Esophagus muscularis mucosa (tissue), 4 donors: ENCODE measurements at regions not wholly inside any gene's neighbourhood (a gene's known extent, or its start where the extent isn't known, plus 50 kb on each side); places are given as distances from the start of the nearest gene placed in this dataset.

Source experiments
- DNase-seq: peaks from one replicate; pipeline ENCODE4 v3.0.0-alpha.2; 2017; ENCODE audit errors: extremely low spot score
- H3K27ac ChIP-seq, 4 donors: fragments of 200-600 bp; sonication (generic); replicated peaks in 1 of 4; 1 replicate in 3 of 4; 2 replicates in 1 of 4; pipeline ENCODE4 v1.5.1; 2016 to 2019; ENCODE audit warnings: mild to moderate bottlenecking in 1 of 4
- H3K27me3 ChIP-seq, 4 donors: fragments of 200-600 bp; sonication (generic); one replicate each; pipeline versions ENCODE4 v1.5.1 to v1.6.0; 2016 to 2019
- H3K36me3 ChIP-seq, 4 donors: fragments of 200-600 bp; sonication (generic); one replicate each; pipeline ENCODE4 v1.5.1; 2016 to 2019
- H3K4me1 ChIP-seq, 4 donors: fragments of 200-600 bp; sonication (generic); one replicate each; pipeline ENCODE4 v1.5.1; 2016 to 2019
- H3K4me3 ChIP-seq, 4 donors: fragments of 200-600 bp; sonication (generic); 1 replicate in 2 of 4; 2 replicates in 2 of 4; pipeline ENCODE4 v1.5.1; 2016 to 2019; ENCODE audit warnings: mild to moderate bottlenecking in 4 of 4, moderate library complexity in 1 of 4
- H3K9me3 ChIP-seq, 4 donors: fragments of 200-600 bp; sonication (generic); 1 replicate in 3 of 4; 2 replicates in 1 of 4; pipeline ENCODE4 v1.5.1; 2016 to 2019
- EP300 ChIP-seq: sonication (generic); formaldehyde crosslinking; IDR thresholded peaks from one replicate; pipeline ENCODE4 v1.6.1; 2017; ENCODE audit warnings: antibody characterized with exemption
- POLR2A ChIP-seq: fragments of 450-650 bp; IDR thresholded peaks from one replicate; pipeline ENCODE4 v1.6.1; 2017; ENCODE audit warnings: antibody characterized with exemption, moderate library complexity, mild to moderate bottlenecking, low read depth
- POLR2AphosphoS5 ChIP-seq, 2 donors: sonication (generic); formaldehyde crosslinking; IDR thresholded peaks; one replicate each; pipeline ENCODE4 v1.6.1; 2017; ENCODE audit warnings: antibody characterized with exemption in 2 of 2
- WGBS: methylation state at CpG from one replicate; pipeline ENCODE4 v1.1.5; 2018; 5-methylcytosine and 5-hydroxymethylcytosine counted together
- intact Hi-C: fragments of 100-400 bp; cut with DNase I; formaldehyde crosslinking; loops from one replicate; pipeline ENCODE4 v1.15.1; 2023
- TF ChIP-seq, protein P1 (sequence below), 3 experiments: fragments of 200-600 bp in 2 of 3; fragments of 450-650 bp in 1 of 3; sonication (generic) in 2 of 3; IDR thresholded peaks; one replicate each; pipeline ENCODE4 v1.5.1; 2017 to 2019; ENCODE audit warnings: antibody characterized with exemption in 3 of 3, mild to moderate bottlenecking in 2 of 3, moderate library complexity in 1 of 3

DNA sequence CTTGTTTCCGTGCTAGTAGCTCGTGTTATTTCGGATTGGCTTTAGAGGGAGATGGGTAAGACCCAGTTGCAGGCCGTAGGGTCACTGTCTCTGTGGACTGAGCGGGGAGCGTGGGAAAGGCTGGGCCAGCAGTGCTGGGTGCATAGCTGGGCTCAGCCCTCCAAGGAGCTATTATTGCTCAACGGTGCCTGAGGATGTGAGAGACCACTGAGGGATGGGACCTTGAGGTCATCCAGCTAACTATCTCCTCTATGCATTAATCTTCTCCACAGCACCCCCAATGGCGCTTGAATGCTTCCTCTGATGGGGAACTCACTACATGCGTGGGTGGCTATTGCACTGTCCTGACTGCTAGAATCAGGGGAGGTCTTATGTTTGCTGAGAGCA, 126.1 kb upstream of the FOXF1 start:
- Histone ChIP-seq H3K27ac (peak overlapping the region in 3 of 4 donors; percentile 48 to 50 (median 49)), H3K4me3 (no peak overlapping the region), H3K4me1 (peaks cover 0 to 14% (median 12%) of the 10 kb centered on the region in 4 donors), H3K9me3 (no peaks in the 10 kb centered on the region), H3K36me3 (no peaks in the 10 kb centered on the region), H3K27me3 (no peaks in the 10 kb centered on the region)
- TF ChIP-seq POLR2AphosphoS5 (IDR thresholded peaks at IDR 0.05) = no peak
- TF ChIP-seq POLR2A = no peak
- TF ChIP-seq EP300 = no peak
- TF ChIP-seq, protein P1, sequence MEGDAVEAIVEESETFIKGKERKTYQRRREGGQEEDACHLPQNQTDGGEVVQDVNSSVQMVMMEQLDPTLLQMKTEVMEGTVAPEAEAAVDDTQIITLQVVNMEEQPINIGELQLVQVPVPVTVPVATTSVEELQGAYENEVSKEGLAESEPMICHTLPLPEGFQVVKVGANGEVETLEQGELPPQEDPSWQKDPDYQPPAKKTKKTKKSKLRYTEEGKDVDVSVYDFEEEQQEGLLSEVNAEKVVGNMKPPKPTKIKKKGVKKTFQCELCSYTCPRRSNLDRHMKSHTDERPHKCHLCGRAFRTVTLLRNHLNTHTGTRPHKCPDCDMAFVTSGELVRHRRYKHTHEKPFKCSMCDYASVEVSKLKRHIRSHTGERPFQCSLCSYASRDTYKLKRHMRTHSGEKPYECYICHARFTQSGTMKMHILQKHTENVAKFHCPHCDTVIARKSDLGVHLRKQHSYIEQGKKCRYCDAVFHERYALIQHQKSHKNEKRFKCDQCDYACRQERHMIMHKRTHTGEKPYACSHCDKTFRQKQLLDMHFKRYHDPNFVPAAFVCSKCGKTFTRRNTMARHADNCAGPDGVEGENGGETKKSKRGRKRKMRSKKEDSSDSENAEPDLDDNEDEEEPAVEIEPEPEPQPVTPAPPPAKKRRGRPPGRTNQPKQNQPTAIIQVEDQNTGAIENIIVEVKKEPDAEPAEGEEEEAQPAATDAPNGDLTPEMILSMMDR (IDR thresholded peaks at IDR 0.05) = no peak
- intact Hi-C loops = no loop called here
- 77% methylated on average over 9 of the region's 9 CpGs for WGBS
- DNase-seq = no peak

DNA sequence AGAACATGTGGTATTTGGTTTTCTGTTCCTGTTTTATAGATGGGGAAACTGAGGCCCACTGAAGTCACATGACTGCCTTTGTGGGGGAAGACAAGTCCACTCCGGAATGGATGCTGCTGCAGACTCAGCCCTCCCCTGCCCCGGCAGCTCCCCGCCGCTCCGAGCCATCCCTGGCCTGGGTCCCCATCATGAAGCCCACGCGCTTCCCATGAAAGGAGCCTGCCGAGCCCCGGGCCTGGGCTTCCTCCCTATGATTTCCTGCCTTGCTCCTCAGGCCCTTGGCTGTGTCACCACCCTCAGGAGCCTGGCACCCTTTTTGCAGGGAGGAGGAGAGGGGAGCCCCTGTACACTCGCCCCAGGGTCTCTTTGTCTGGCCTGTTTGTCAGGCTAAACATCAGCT, 125.3 kb upstream of the FOXF1 start:
- Histone ChIP-seq H3K27ac (no peak overlapping the region), H3K27me3 (no peaks in the 10 kb centered on the region), H3K4me3 (no peak overlapping the region), H3K36me3 (no peaks in the 10 kb centered on the region), H3K4me1 (peaks cover 0 to 14% (median 12%) of the 10 kb centered on the region in 4 donors), H3K9me3 (no peaks in the 10 kb centered on the region)
- intact Hi-C loops = no loop called here
- 89% methylated on average over 9 of the region's 10 CpGs for WGBS
- no peak for TF ChIP-seq EP300
- TF ChIP-seq, protein P1 (IDR thresholded peaks at IDR 0.05) = no peak
- no peak for DNase-seq

DNA sequence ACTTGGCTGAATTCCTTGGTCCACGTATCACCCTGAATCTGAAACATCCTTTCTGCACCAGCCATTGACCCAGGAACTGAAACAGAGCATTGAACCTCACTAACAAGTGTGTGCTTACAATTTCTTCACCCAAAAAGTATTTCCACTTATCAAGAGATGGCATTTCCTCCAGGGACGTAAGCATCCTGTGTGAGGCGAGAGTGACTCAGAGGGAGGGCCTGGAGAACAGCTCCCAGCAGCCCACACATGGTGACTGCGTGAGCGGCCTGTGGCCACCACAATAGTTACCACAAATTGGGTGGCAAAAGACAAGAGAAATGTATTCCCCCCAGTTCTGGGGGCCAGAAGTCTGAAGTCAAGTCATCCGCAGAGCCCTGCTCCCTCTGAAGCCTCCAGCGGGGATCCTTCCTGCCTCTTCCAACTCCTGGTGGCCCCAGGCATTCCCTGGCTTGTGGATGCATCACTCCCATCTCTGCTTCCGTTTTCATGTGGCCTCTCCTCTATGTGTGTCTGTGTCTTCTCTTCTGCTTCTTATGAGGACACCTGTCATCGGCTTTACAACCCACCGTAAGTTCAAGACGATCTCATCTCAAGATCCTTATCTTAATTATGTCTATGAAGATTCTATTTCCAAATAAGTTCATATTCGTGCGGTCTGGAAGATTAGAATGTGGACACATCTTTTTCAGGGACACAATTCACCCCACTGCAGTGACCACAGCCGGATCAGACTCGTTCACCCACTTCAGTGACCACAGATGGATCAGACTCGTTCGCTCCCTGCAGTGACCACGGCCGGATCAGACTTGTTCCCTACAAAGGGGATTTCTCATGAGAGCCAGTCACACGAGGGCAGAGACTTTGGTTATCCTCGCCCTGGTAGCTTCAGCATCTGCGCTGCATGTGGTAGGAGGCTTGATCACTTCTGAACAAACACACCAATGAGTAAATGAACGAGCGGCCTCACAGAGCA, 122.6 kb upstream of the FOXF1 start:
- Histone ChIP-seq H3K27ac (no peak overlapping the region), H3K9me3 (no peaks in the 10 kb centered on the region), H3K27me3 (no peaks in the 10 kb centered on the region), H3K4me1 (peaks cover 0 to 22% (median 13%) of the 10 kb centered on the region in 4 donors), H3K4me3 (no peak overlapping the region), H3K36me3 (no peaks in the 10 kb centered on the region)
- WGBS = 89% methylated on average over 24 of the region's 24 CpGs
- intact Hi-C loops = no loop called here
- TF ChIP-seq POLR2A = no peak
- TF ChIP-seq POLR2AphosphoS5 (IDR thresholded peaks at IDR 0.05) = no peak
- TF ChIP-seq, protein P1 (IDR thresholded peaks at IDR 0.05) = no peak
- TF ChIP-seq EP300 = no peak
- DNase-seq = no peak

DNA sequence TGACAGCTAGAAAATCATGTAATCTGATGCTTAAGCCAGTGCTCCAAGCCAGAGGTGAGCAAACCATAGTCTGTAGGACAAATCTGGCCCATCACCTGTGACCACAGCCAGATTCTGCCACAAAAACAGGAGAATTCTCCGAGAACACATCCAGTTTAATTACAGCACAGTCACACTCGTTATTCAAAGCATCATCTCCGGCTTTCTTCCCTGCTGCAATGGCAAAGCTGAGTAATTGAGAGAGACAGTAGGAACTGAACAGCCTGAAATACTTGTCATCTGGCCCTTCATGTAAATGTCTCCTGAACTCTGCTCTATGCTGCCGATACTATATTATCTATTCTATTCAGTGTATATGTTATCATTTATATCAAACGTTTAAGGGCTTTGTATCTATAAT, 121.4 kb upstream of the FOXF1 start:
- Histone ChIP-seq H3K36me3 (no peaks in the 10 kb centered on the region), H3K9me3 (no peaks in the 10 kb centered on the region), H3K4me1 (peaks cover 0 to 10% (median 6%) of the 10 kb centered on the region in 4 donors), H3K4me3 (no peak overlapping the region), H3K27me3 (no peaks in the 10 kb centered on the region), H3K27ac (no peak overlapping the region)
- 86% methylated on average over 5 of the region's 5 CpGs for WGBS
- no peak for DNase-seq
- intact Hi-C loops = no loop called here
- TF ChIP-seq, protein P1 (IDR thresholded peaks at IDR 0.05) = no peak
- TF ChIP-seq EP300 (no peak), POLR2A (no peak), POLR2AphosphoS5 (IDR thresholded peaks at IDR 0.05) (no peak)
